ENCODE measurements at regions not wholly inside any gene's neighbourhood (a gene's known extent, or its start where the extent isn't known, plus 50 kb on each side); places are given as distances from the start of the nearest gene placed in this dataset.

- TF ChIP-seq ZNF677 (tag by site-specific recombination; IDR thresholded peaks at IDR 0.05) = no peak
- TF ChIP-seq ZBTB7A (tag by site-specific recombination; IDR thresholded peaks at IDR 0.05; ENCODE audit: low read depth) = no peak
- no peak for TF ChIP-seq CTCF (tag by site-specific recombination; IDR thresholded peaks at IDR 0.05)
- TF ChIP-seq ATF2 (tag by site-specific recombination; IDR thresholded peaks at IDR 0.05; ENCODE audit: low read depth) = no peak
- no peak for TF ChIP-seq REST (tag by site-specific recombination; IDR thresholded peaks at IDR 0.05)
- no peak for TF ChIP-seq ZNF416 (tag by site-specific recombination; IDR thresholded peaks at IDR 0.05)
- no peak for TF ChIP-seq ZNF510 (tag by site-specific recombination; IDR thresholded peaks at IDR 0.05; ENCODE audit: insufficient replicate concordance)
- no peak for TF ChIP-seq ZNF140 (tag by site-specific recombination; IDR thresholded peaks at IDR 0.05)
Observed at GRCh38 chr11:21931436-21932101, 261.3 kb upstream of the ANO5 start.

All from HEK293 (cell line).